ENCODE measurements at regions not wholly inside any gene's neighbourhood (a gene's known extent, or its start where the extent isn't known, plus 50 kb on each side); places are given as distances from the start of the nearest gene placed in this dataset.

- DNase-seq (ENCODE audit: low read depth, low spot score) (no peak), FAIRE-seq (no peak)
- no peaks in the 10 kb centered on the region for H3K27me3 ChIP-seq (ENCODE audit: control insufficient read depth in 2 of 2, insufficient read depth in 2 of 2, low read length in 2 of 2)
- no peaks in the 10 kb centered on the region for H3K79me2 ChIP-seq (ENCODE audit: control insufficient read depth, insufficient read depth, low read length)
- TF ChIP-seq FOS (IDR thresholded peaks at IDR 0.05; ENCODE audit: borderline replicate concordance, insufficient read depth, low read length) (no peak), EZH2 (IDR thresholded peaks at IDR 0.05; ENCODE audit: borderline replicate concordance, low read depth, low read length, severe bottlenecking) (no peak), JUN (IDR thresholded peaks at IDR 0.05; ENCODE audit: borderline replicate concordance, insufficient read depth, insufficient read length, low read depth) (no peak), MAX (IDR thresholded peaks at IDR 0.05; ENCODE audit: insufficient read depth, insufficient read length) (no peak), GATA2 (IDR thresholded peaks at IDR 0.05; ENCODE audit: insufficient read depth, insufficient read length, low read depth, low read length) (no peak), POLR2AphosphoS5 (IDR thresholded peaks at IDR 0.05; ENCODE audit: insufficient read depth, low read depth, low read length) (no peak), MYC (IDR thresholded peaks at IDR 0.05; ENCODE audit: low read depth, low read length) (no peak), POLR2A (IDR thresholded peaks at IDR 0.05; ENCODE audit: low read depth, low read length) (no peak)
- TF ChIP-seq, protein P1, sequence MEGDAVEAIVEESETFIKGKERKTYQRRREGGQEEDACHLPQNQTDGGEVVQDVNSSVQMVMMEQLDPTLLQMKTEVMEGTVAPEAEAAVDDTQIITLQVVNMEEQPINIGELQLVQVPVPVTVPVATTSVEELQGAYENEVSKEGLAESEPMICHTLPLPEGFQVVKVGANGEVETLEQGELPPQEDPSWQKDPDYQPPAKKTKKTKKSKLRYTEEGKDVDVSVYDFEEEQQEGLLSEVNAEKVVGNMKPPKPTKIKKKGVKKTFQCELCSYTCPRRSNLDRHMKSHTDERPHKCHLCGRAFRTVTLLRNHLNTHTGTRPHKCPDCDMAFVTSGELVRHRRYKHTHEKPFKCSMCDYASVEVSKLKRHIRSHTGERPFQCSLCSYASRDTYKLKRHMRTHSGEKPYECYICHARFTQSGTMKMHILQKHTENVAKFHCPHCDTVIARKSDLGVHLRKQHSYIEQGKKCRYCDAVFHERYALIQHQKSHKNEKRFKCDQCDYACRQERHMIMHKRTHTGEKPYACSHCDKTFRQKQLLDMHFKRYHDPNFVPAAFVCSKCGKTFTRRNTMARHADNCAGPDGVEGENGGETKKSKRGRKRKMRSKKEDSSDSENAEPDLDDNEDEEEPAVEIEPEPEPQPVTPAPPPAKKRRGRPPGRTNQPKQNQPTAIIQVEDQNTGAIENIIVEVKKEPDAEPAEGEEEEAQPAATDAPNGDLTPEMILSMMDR (IDR thresholded peaks at IDR 0.05; ENCODE audit: extremely low read depth in 1 of 2, insufficient read depth in 1 of 2, low read depth in 1 of 2, low read length in 2 of 2), result no peak
- no peak overlapping the region for H2AFZ ChIP-seq (ENCODE audit: low read depth, low read length)
- H3K4me2 ChIP-seq (ENCODE audit: insufficient read depth, low read length), result no peak overlapping the region
- no TSS peak for BruUV-seq (replicated peaks)
- dilution Hi-C loops (cut with MboI; ENCODE audit: extremely low pct_ligation_motif_present, low sequenced_read_pairs), result no loop called here
- no peaks in the 10 kb centered on the region for H4K20me1 ChIP-seq (replicated peaks; ENCODE audit: control insufficient read depth, extremely low read depth, insufficient read depth, low read length)
- H3K9me3 ChIP-seq (replicated peaks; ENCODE audit: control insufficient read depth, insufficient read depth, low read length), result no peaks in the 10 kb centered on the region
- H3K9ac ChIP-seq (replicated peaks; ENCODE audit: extremely low read depth, insufficient read depth, low read length), result no peak overlapping the region
- H3K36me3 ChIP-seq (ENCODE audit: control insufficient read depth in 2 of 2, extremely low read depth in 1 of 2, insufficient read depth in 2 of 2, low read length in 2 of 2), result no peaks in the 10 kb centered on the region
- no peaks in the 10 kb centered on the region for H3K4me1 ChIP-seq (ENCODE audit: control insufficient read depth, extremely low read depth, insufficient read depth, low read length)
- intact Hi-C loops (cut with micrococcal nuclease), result no loop called here
- POLR2A ChIA-PET, result no interaction called here
- no peaks in the 10 kb centered on the region for H3K9me1 ChIP-seq (replicated peaks; ENCODE audit: control insufficient read depth, extremely low read depth, insufficient read depth, low read length)
- CTCF ChIA-PET, result no interaction called here
- H3K27ac ChIP-seq (ENCODE audit: insufficient read depth, low read depth, low read length), result no peak overlapping the region
- no peak overlapping the region for H3K4me3 ChIP-seq (replicated peaks in 1 of 3; ENCODE audit: insufficient read depth in 1 of 3, low read depth in 1 of 3, low read length in 3 of 3)
Measured at GRCh38 chr4:19194672-19195071, 1057.0 kb upstream of the SLIT2 start.

All from endothelial cell of umbilical vein (primary cell).